DND-41 (cell line): ENCODE measurements at regions not wholly inside any gene's neighbourhood (a gene's known extent, or its start where the extent isn't known, plus 50 kb on each side); places are given as distances from the start of the nearest gene placed in this dataset.

Experiments
- CTCF ChIP-seq: IDR thresholded peaks from 2 replicates; pipeline ENCODE4 v1.5.1; 2012; ENCODE audit warnings: borderline replicate concordance, low read length, moderate library complexity, mild to moderate bottlenecking; ENCODE audit not compliant: poor library complexity, severe bottlenecking; ENCODE audit errors: extremely low read depth
- EZH2 ChIP-seq: IDR thresholded peaks from 3 replicates; pipeline ENCODE4 v1.6.1; 2012; ENCODE audit warnings: borderline replicate concordance, low read depth, mild to moderate bottlenecking, moderate library complexity, low read length, inconsistent platforms; ENCODE audit not compliant: severe bottlenecking

- TF ChIP-seq CTCF, result no peak
- TF ChIP-seq EZH2, result no peak
Measured at GRCh38 chr15:45842151-45842550, 207.3 kb downstream of the SQOR start.
